Peyer's patch (tissue), 4 donors: ENCODE measurements at regions not wholly inside any gene's neighbourhood (a gene's known extent, or its start where the extent isn't known, plus 50 kb on each side); places are given as distances from the start of the nearest gene placed in this dataset.

ENCODE experiments used
- CTCF ChIP-seq, 6 experiments: fragments of 450-650 bp in 4 of 6; fragments of 200-600 bp in 2 of 6; sonication (generic) in 1 of 6; IDR thresholded peaks; one replicate each; pipeline ENCODE4 v1.5.1; 2017 to 2019; ENCODE audit warnings: antibody characterized with exemption in 6 of 6, mild to moderate bottlenecking in 3 of 6, moderate library complexity in 1 of 6
- POLR2A ChIP-seq, 2 donors: fragments of 450-650 bp; IDR thresholded peaks; one replicate each; pipeline ENCODE4 v1.5.1; 2017; ENCODE audit warnings: antibody characterized with exemption in 2 of 2, mild to moderate bottlenecking in 2 of 2, moderate library complexity in 2 of 2

GRCh38 chr5:106673941-106674340 lies 996.8 kb downstream of the EFNA5 start:
- TF ChIP-seq CTCF (IDR thresholded peaks at IDR 0.05) (no peak), POLR2A (IDR thresholded peaks at IDR 0.05) (no peak)
